ENCODE measurements at regions not wholly inside any gene's neighbourhood (a gene's known extent, or its start where the extent isn't known, plus 50 kb on each side); places are given as distances from the start of the nearest gene placed in this dataset.

GRCh38 chr9:79111653-79112052 is 460.1 kb upstream of the TLE4 start:
- Histone ChIP-seq H3K27ac (ENCODE audit: low read length) (no peak overlapping the region), H3K4me1 (ENCODE audit: low read length) (no peaks in the 10 kb centered on the region), H3K27me3 (replicated peaks; ENCODE audit: insufficient read depth, low read length) (no peaks in the 10 kb centered on the region), H3K9me3 (replicated peaks; ENCODE audit: insufficient read depth, low read length) (no peaks in the 10 kb centered on the region), H3K79me2 (ENCODE audit: low read length) (no peaks in the 10 kb centered on the region), H3K9ac (ENCODE audit: low read length) (no peak overlapping the region), H3F3A (ENCODE audit: insufficient read depth, low read length) (no peaks in the 10 kb centered on the region), H3K9me2 (replicated peaks; ENCODE audit: insufficient read depth, low read length) (no peaks in the 10 kb centered on the region), H2AFZ (ENCODE audit: low read length) (no peak overlapping the region), H4K20me1 (ENCODE audit: insufficient read depth, low read length) (no peaks in the 10 kb centered on the region), H3K4me2 (ENCODE audit: low read depth, low read length) (no peak overlapping the region), H3K4me3 (ENCODE audit: low read length) (no peak overlapping the region), H3K36me3 (replicated peaks; ENCODE audit: insufficient read depth, low read length) (no peaks in the 10 kb centered on the region)
- no peak for TF ChIP-seq EZH2 (optimal IDR thresholded peaks at IDR 0.05; ENCODE audit: low read depth, low read length)
- TF ChIP-seq CTCF (IDR thresholded peaks at IDR 0.05; ENCODE audit: low read length), result no peak
- no peak for TF ChIP-seq EZH2phosphoT487 (IDR thresholded peaks at IDR 0.05; ENCODE audit: low read length)
- DNase-seq, result no peak

DNA sequence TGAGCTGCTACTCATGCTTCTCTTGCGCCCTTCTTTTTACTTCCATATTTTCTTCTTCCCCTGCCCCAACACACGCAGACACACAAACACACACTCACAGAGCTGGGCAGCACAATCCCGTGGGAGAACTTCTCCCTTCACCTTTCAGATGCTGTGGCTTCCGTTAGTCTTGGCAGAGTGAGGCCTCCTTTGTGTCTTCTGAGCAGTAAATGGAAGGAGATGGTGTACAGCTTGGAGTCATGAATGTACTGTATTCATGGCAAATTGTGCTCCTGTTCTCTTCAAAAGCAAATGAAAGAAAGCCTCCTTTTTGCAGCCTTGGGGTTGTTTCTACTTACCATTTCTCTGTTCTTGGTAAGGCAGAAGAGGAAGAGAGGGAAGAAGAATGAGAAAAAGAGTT is 456.6 kb upstream of the TLE4 start:
- H3K4me2 ChIP-seq (ENCODE audit: low read depth, low read length), result no peak overlapping the region
- H3K27me3 ChIP-seq (replicated peaks; ENCODE audit: insufficient read depth, low read length), result no peaks in the 10 kb centered on the region
- no peaks in the 10 kb centered on the region for H4K20me1 ChIP-seq (ENCODE audit: insufficient read depth, low read length)
- H3K9ac ChIP-seq (ENCODE audit: low read length), result no peak overlapping the region
- no peak for TF ChIP-seq EZH2 (optimal IDR thresholded peaks at IDR 0.05; ENCODE audit: low read depth, low read length)
- no peak for TF ChIP-seq CTCF (IDR thresholded peaks at IDR 0.05; ENCODE audit: low read length)
- no peaks in the 10 kb centered on the region for H3F3A ChIP-seq (ENCODE audit: insufficient read depth, low read length)
- no peaks in the 10 kb centered on the region for H3K4me1 ChIP-seq (ENCODE audit: low read length)
- H3K36me3 ChIP-seq (replicated peaks; ENCODE audit: insufficient read depth, low read length), result no peaks in the 10 kb centered on the region
- H3K9me2 ChIP-seq (replicated peaks; ENCODE audit: insufficient read depth, low read length), result no peaks in the 10 kb centered on the region
- H3K4me3 ChIP-seq (ENCODE audit: low read length), result no peak overlapping the region
- H3K27ac ChIP-seq (ENCODE audit: low read length), result no peak overlapping the region
- no peak overlapping the region for H2AFZ ChIP-seq (ENCODE audit: low read length)
- H3K9me3 ChIP-seq (replicated peaks; ENCODE audit: insufficient read depth, low read length), result no peaks in the 10 kb centered on the region
- no peaks in the 10 kb centered on the region for H3K79me2 ChIP-seq (ENCODE audit: low read length)
- DNase-seq, result no peak

DNA sequence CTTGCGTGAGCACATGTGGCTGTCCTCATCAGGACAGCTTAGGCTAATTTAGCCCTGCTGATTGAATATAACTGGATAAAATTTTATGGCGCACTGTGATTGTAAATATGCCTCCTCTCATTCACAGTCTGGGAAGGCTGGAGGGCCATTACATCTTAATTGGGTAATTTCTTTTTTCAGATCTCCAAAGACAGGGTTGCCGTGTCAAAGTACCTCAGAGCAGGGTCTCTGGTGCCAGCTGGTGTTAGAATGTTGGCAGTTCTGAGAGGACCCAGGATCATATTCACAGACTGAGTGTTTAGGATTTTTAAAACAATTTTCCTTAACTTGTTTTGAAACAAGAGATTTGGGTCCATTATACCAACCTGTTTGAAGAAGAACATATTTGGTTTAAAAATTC is 455.7 kb upstream of the TLE4 start:
- H3K36me3 ChIP-seq (replicated peaks; ENCODE audit: insufficient read depth, low read length), result no peaks in the 10 kb centered on the region
- H3K4me3 ChIP-seq (ENCODE audit: low read length), result no peak overlapping the region
- no peak overlapping the region for H3K4me2 ChIP-seq (ENCODE audit: low read depth, low read length)
- H3F3A ChIP-seq (ENCODE audit: insufficient read depth, low read length), result no peaks in the 10 kb centered on the region
- DNase-seq, result no peak
- no peak for TF ChIP-seq EZH2 (optimal IDR thresholded peaks at IDR 0.05; ENCODE audit: low read depth, low read length)
- TF ChIP-seq CTCF (IDR thresholded peaks at IDR 0.05; ENCODE audit: low read length), result no peak
- TF ChIP-seq EZH2phosphoT487 (IDR thresholded peaks at IDR 0.05; ENCODE audit: low read length), result no peak
- no peaks in the 10 kb centered on the region for H3K9me3 ChIP-seq (replicated peaks; ENCODE audit: insufficient read depth, low read length)
- no peaks in the 10 kb centered on the region for H3K4me1 ChIP-seq (ENCODE audit: low read length)
- H3K9ac ChIP-seq (ENCODE audit: low read length), result no peak overlapping the region
- H3K27ac ChIP-seq (ENCODE audit: low read length), result no peak overlapping the region
- H4K20me1 ChIP-seq (ENCODE audit: insufficient read depth, low read length), result no peaks in the 10 kb centered on the region
- H3K79me2 ChIP-seq (ENCODE audit: low read length), result no peaks in the 10 kb centered on the region
- no peaks in the 10 kb centered on the region for H3K27me3 ChIP-seq (replicated peaks; ENCODE audit: insufficient read depth, low read length)
- no peak overlapping the region for H2AFZ ChIP-seq (ENCODE audit: low read length)
- H3K9me2 ChIP-seq (replicated peaks; ENCODE audit: insufficient read depth, low read length), result no peaks in the 10 kb centered on the region
